AG04450 (cell line): ENCODE measurements at regions not wholly inside any gene's neighbourhood (a gene's known extent, or its start where the extent isn't known, plus 50 kb on each side); places are given as distances from the start of the nearest gene placed in this dataset. TPM values are rescaled to one million over a fixed set of nuclear protein-coding genes. Genes with fewer than 3 reads are reported as not detected.

Experiments used
- CTCF ChIA-PET: fragments of 300-600, 350-600 bp; formaldehyde crosslinking; extraction: SDS; loops from one replicate; lab custom pipeline; 2022; ENCODE audit warnings: antibody characterized with exemption, inconsistent platforms; lab: Charles Lee
- POLR2A ChIA-PET: fragments of 350-600 bp; formaldehyde crosslinking; extraction: SDS; loops from one replicate; lab custom pipeline; 2021; ENCODE audit warnings: antibody characterized with exemption, inconsistent platforms; lab: Yijun Ruan, JAX
- DNase-seq: peaks from one replicate; pipeline ENCODE4 v3.0.0-alpha.2; 2011; ENCODE audit warnings: low read depth, low spot score
- H3K27ac ChIP-seq: one replicate; pipeline ENCODE4 v1.5.1; 2012; ENCODE audit warnings: low read depth, low read length, control low read depth
- H3K27me3 ChIP-seq: one replicate; pipeline ENCODE4 v1.6.0; 2012; ENCODE audit warnings: low read length; ENCODE audit not compliant: control insufficient read depth, insufficient read depth
- H3K4me3 ChIP-seq: 2 replicates; pipeline ENCODE4 v1.5.1; 2011; ENCODE audit warnings: mild to moderate bottlenecking, low read depth, low read length, control low read depth
- H3K9me3 ChIP-seq: 2 replicates; pipeline ENCODE4 v1.5.1; 2012; ENCODE audit warnings: low read length; ENCODE audit not compliant: control insufficient read depth, insufficient read depth
- small RNA-seq: library from RNA; depleted of rRNA; stranded (forward); fragments of <200 nt; gene quantifications from one replicate; pipeline ENCODE3, GENCODE V24; 2012; ENCODE audit warnings: low read depth; ENCODE audit not compliant: insufficient read length
- TF ChIP-seq, protein P1 (sequence below): IDR thresholded peaks from 2 replicates; pipeline ENCODE4 v1.5.1; 2011; ENCODE audit warnings: low read depth, low read length, control low read depth, inconsistent platforms

- POLR2A ChIA-PET: no interaction called here
These were observed 186.5 kb downstream of the KATNIP start for GRCh38 chr16:27736431-27736830.

DNA sequence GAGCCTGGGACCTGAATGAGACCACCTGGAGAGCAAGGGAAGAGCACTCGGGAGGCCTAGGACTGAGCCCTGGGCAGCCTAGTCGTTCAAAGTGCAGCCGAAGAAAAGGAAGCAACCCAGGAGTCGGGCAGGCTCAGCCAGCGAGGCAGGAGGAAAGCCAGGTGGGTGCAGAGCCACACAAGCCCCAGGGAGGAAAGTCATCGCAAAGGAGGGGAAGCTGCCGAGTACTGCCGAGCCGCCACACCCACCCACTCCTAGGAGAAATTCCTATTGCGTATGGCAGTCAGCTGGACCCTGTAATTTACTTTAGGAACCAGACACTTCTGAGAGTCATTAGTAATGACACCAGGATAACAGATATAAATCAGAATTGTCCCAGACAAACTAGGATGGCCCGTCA lies 187.6 kb downstream of the KATNIP start:
- POLR2A ChIA-PET: no interaction called here
- no peaks in the 10 kb centered on the region for H3K27me3 ChIP-seq
- TF ChIP-seq, protein P1, sequence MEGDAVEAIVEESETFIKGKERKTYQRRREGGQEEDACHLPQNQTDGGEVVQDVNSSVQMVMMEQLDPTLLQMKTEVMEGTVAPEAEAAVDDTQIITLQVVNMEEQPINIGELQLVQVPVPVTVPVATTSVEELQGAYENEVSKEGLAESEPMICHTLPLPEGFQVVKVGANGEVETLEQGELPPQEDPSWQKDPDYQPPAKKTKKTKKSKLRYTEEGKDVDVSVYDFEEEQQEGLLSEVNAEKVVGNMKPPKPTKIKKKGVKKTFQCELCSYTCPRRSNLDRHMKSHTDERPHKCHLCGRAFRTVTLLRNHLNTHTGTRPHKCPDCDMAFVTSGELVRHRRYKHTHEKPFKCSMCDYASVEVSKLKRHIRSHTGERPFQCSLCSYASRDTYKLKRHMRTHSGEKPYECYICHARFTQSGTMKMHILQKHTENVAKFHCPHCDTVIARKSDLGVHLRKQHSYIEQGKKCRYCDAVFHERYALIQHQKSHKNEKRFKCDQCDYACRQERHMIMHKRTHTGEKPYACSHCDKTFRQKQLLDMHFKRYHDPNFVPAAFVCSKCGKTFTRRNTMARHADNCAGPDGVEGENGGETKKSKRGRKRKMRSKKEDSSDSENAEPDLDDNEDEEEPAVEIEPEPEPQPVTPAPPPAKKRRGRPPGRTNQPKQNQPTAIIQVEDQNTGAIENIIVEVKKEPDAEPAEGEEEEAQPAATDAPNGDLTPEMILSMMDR: no peak
- H3K4me3 ChIP-seq: no peak overlapping the region
- DNase-seq: no peak
- CTCF ChIA-PET: interaction anchor here (1.6 kb wide), 1 partner anchor 97 kb away, joined by 4 read pairs; no protein-coding TSS in a partner anchor
- no peak overlapping the region for H3K27ac ChIP-seq
- H3K9me3 ChIP-seq: no peaks in the 10 kb centered on the region

More at GRCh38 chr16:27736431-27736830, 186.5 kb downstream of the KATNIP start:
- Histone ChIP-seq H3K27me3 (no peaks in the 10 kb centered on the region), H3K9me3 (no peaks in the 10 kb centered on the region), H3K27ac (no peak overlapping the region), H3K4me3 (no peak overlapping the region)
- TF ChIP-seq, protein P1: no peak
- CTCF ChIA-PET: no interaction called here
- no peak for DNase-seq

Small RNA genes lying in the stretch of these regions (small RNA-seq; reads per million reads assigned to genes)
- not detected for gene RF00019
